Nephron progenitor cell (in vitro differentiated cells): ENCODE measurements at regions not wholly inside any gene's neighbourhood (a gene's known extent, or its start where the extent isn't known, plus 50 kb on each side); places are given as distances from the start of the nearest gene placed in this dataset.

Source experiments
- DNase-seq: peaks from one replicate; pipeline ENCODE4 v3.0.0; 2021
- H3K27ac Mint-ChIP-seq: 2 replicates; pipeline ENCODE4 v1.8.0; 2021; ENCODE audit warnings: mild to moderate bottlenecking, moderate library complexity, mixed read lengths
- H3K27me3 Mint-ChIP-seq: 2 replicates; pipeline ENCODE4 v1.8.0; 2021; ENCODE audit warnings: mild to moderate bottlenecking, low read depth, mixed read lengths; ENCODE audit not compliant: poor library complexity
- H3K36me3 Mint-ChIP-seq: 2 replicates; pipeline ENCODE4 v1.8.0; 2021; ENCODE audit warnings: low read depth, mixed read lengths
- H3K4me1 Mint-ChIP-seq: 2 replicates; pipeline ENCODE4 v1.8.0; 2021; ENCODE audit warnings: mixed read lengths
- H3K4me3 Mint-ChIP-seq: 2 replicates; pipeline ENCODE4 v1.8.0; 2021; ENCODE audit warnings: mild to moderate bottlenecking, moderate library complexity, mixed read lengths
- H3K9me3 Mint-ChIP-seq: 2 replicates; pipeline ENCODE4 v1.8.0; 2021; ENCODE audit warnings: mild to moderate bottlenecking, moderate library complexity, mixed read lengths
- TF ChIP-seq, protein P1 (sequence below): fragments of 200-600 bp; sonication (generic); IDR thresholded peaks from 2 replicates; pipeline ENCODE4 v1.5.0; 2021; ENCODE audit warnings: antibody characterized with exemption

DNA sequence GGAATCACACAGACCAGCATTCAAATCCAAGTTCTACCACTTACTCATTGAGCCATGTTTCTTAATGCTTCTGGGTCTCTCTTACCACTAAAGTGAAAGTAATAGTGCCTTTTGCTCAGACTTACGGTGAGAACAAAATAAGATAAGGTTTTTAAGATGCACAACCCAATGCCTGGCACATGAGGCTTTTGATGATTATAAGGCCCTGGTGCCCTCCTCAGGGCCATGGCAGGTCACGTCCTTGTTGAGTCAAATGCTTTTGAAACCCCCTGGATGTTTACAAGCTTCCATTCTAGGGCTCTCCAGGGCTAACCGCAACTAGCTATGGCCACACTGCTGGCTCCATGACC, 76.0 kb downstream of the TENT5C start:
- H3K9me3 Mint-ChIP-seq: no peaks in the 10 kb centered on the region
- H3K36me3 Mint-ChIP-seq: no peaks in the 10 kb centered on the region
- TF ChIP-seq, protein P1, sequence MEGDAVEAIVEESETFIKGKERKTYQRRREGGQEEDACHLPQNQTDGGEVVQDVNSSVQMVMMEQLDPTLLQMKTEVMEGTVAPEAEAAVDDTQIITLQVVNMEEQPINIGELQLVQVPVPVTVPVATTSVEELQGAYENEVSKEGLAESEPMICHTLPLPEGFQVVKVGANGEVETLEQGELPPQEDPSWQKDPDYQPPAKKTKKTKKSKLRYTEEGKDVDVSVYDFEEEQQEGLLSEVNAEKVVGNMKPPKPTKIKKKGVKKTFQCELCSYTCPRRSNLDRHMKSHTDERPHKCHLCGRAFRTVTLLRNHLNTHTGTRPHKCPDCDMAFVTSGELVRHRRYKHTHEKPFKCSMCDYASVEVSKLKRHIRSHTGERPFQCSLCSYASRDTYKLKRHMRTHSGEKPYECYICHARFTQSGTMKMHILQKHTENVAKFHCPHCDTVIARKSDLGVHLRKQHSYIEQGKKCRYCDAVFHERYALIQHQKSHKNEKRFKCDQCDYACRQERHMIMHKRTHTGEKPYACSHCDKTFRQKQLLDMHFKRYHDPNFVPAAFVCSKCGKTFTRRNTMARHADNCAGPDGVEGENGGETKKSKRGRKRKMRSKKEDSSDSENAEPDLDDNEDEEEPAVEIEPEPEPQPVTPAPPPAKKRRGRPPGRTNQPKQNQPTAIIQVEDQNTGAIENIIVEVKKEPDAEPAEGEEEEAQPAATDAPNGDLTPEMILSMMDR: no peak
- H3K4me1 Mint-ChIP-seq: no peaks in the 10 kb centered on the region
- no peak for DNase-seq
- H3K27me3 Mint-ChIP-seq: peaks cover 3% of the 10 kb centered on the region
- no peak overlapping the region for H3K4me3 Mint-ChIP-seq
- H3K27ac Mint-ChIP-seq: no peak overlapping the region

GRCh38 chr1:117682372-117682771, 76.5 kb downstream of the TENT5C start:
- H3K9me3 Mint-ChIP-seq: no peaks in the 10 kb centered on the region

DNA sequence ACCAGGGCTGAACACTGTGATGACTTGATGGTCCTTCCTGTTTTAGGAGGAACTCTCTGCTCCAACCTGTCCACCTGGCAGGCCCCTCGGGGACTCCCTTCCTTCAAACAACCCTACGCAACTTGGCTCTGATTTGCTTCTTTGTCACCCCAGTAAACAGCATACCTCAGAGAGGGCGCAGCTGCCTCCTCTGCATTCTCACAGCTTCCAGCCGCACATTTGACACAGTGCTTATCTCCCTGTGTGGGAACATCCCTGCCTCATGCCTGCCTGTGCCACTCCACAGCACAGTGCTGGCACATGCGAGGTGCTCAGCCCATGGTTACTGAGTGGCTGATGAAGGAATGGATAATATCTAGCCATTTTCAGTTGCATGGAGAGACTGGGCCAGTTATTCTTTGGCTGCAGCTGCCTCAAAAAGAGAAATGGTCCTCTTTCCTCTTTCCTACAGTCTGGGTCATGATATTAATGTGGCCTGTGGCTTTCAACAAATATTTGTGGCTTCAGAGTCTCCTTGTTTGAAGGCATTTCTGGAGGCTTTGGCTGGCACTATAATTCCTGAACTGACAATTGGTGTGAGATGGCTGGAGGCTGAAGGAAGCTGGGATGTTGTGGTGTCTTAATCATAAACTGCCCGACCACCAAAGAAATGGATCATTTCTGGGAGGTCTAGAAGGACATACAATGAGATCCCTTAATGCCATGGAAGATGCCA, 77.9 kb downstream of the TENT5C start:
- Mint-ChIP-seq H3K27me3 (peaks cover 3% of the 10 kb centered on the region), H3K9me3 (no peaks in the 10 kb centered on the region), H3K4me1 (no peaks in the 10 kb centered on the region), H3K4me3 (no peak overlapping the region), H3K36me3 (no peaks in the 10 kb centered on the region), H3K27ac (no peak overlapping the region)
- DNase-seq: no peak
- TF ChIP-seq, protein P1: no peak

More at GRCh38 chr1:117682372-117682771, 76.5 kb downstream of the TENT5C start:
- Mint-ChIP-seq H3K36me3 (no peaks in the 10 kb centered on the region), H3K27ac (no peak overlapping the region), H3K4me1 (no peaks in the 10 kb centered on the region), H3K4me3 (no peak overlapping the region), H3K27me3 (peaks cover 3% of the 10 kb centered on the region)
- TF ChIP-seq, protein P1: no peak
- DNase-seq: no peak

GRCh38 chr1:117685936-117686806, 80.3 kb downstream of the TENT5C start:
- H3K4me3 Mint-ChIP-seq: no peak overlapping the region
- H3K27me3 Mint-ChIP-seq: peaks cover 7% of the 10 kb centered on the region
- H3K4me1 Mint-ChIP-seq: no peaks in the 10 kb centered on the region
- H3K27ac Mint-ChIP-seq: no peak overlapping the region
- no peaks in the 10 kb centered on the region for H3K36me3 Mint-ChIP-seq
- no peak for DNase-seq
- TF ChIP-seq, protein P1: no peak
- H3K9me3 Mint-ChIP-seq: no peaks in the 10 kb centered on the region

GRCh38 chr1:117686907-117687306, 81.1 kb downstream of the TENT5C start:
- Mint-ChIP-seq H3K9me3 (no peaks in the 10 kb centered on the region), H3K36me3 (no peaks in the 10 kb centered on the region), H3K4me3 (no peak overlapping the region), H3K27ac (no peak overlapping the region), H3K27me3 (peaks cover 7% of the 10 kb centered on the region), H3K4me1 (no peaks in the 10 kb centered on the region)
- TF ChIP-seq, protein P1: no peak
- DNase-seq: no peak
